ENCODE measurements at regions not wholly inside any gene's neighbourhood (a gene's known extent, or its start where the extent isn't known, plus 50 kb on each side); places are given as distances from the start of the nearest gene placed in this dataset.

- no peak overlapping the region for H3K4me3 ChIP-seq (ENCODE audit: low read length)
- no CpG with 5 or more reads among the region's 3 CpGs for WGBS (ENCODE audit: insufficient coverage, low lambda C conversion rate)
These were observed 241.2 kb upstream of the SKOR2 start for GRCh38 chr18:47492691-47493090.

GRCh38 chr18:47490882-47491281 lies 239.4 kb upstream of the SKOR2 start:
- Histone ChIP-seq H3K4me1 (ENCODE audit: control insufficient read depth, insufficient read depth, low read length) (no peaks in the 10 kb centered on the region), H3K27me3 (ENCODE audit: control insufficient read depth, insufficient read depth, low read length) (no peaks in the 10 kb centered on the region), H3K9me3 (ENCODE audit: control insufficient read depth, low read depth, low read length) (no peaks in the 10 kb centered on the region), H3K27ac (ENCODE audit: low read length) (no peak overlapping the region), H3K36me3 (ENCODE audit: control insufficient read depth, insufficient read depth, low read length) (no peaks in the 10 kb centered on the region), H3K4me3 (ENCODE audit: low read length) (no peak overlapping the region)
- DNase-seq = no peak
- no CpG with 5 or more reads among the region's 5 CpGs for WGBS (ENCODE audit: insufficient coverage, low lambda C conversion rate)

More at GRCh38 chr18:47492691-47493090, 241.2 kb upstream of the SKOR2 start:
- Histone ChIP-seq H3K4me1 (ENCODE audit: control insufficient read depth, insufficient read depth, low read length) (no peaks in the 10 kb centered on the region), H3K27me3 (ENCODE audit: control insufficient read depth, insufficient read depth, low read length) (no peaks in the 10 kb centered on the region), H3K9me3 (ENCODE audit: control insufficient read depth, low read depth, low read length) (no peaks in the 10 kb centered on the region), H3K27ac (ENCODE audit: low read length) (no peak overlapping the region), H3K36me3 (ENCODE audit: control insufficient read depth, insufficient read depth, low read length) (no peaks in the 10 kb centered on the region)
- DNase-seq = no peak

DNA sequence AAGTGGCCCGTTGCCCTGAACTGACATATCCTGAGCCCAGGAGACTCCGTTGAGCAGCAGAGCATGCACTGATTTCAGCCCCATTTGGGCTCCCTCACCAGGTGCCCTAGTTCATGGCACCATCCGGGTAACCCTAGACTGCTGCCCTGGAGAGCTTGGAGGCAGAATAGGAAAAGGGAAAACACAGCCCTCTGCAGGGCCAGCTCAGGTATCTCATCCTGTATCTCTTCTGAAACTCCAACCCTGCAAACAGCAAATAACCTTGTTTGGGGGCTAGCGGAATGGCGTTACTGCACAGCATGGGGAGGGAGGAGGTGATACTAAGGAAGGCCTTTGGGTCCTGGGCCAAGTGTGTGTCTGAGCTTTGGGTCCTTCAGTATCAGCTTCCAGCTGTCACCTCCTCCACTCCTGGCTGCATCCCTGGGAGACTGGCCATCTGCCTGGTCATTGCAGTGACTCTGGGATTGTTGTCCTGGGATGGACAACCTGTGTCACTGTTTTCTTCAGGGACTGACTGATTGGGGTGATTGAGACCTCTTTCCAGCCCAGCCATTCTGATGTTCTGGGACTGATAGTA lies 233.8 kb upstream of the SKOR2 start:
- Histone ChIP-seq H3K36me3 (ENCODE audit: control insufficient read depth, insufficient read depth, low read length) (no peaks in the 10 kb centered on the region), H3K4me3 (ENCODE audit: low read length) (no peak overlapping the region), H3K4me1 (ENCODE audit: control insufficient read depth, insufficient read depth, low read length) (no peaks in the 10 kb centered on the region), H3K27me3 (ENCODE audit: control insufficient read depth, insufficient read depth, low read length) (peaks cover 5% of the 10 kb centered on the region), H3K27ac (ENCODE audit: low read length) (no peak overlapping the region), H3K9me3 (ENCODE audit: control insufficient read depth, low read depth, low read length) (no peaks in the 10 kb centered on the region)
- DNase-seq = no peak
- no CpG with 5 or more reads among the region's 5 CpGs for WGBS (ENCODE audit: insufficient coverage, low lambda C conversion rate)

GRCh38 chr18:47484068-47484467 lies 232.6 kb upstream of the SKOR2 start:
- H3K4me1 ChIP-seq (ENCODE audit: control insufficient read depth, insufficient read depth, low read length) = no peaks in the 10 kb centered on the region
- no peak for DNase-seq
- H3K9me3 ChIP-seq (ENCODE audit: control insufficient read depth, low read depth, low read length) = no peaks in the 10 kb centered on the region
- H3K36me3 ChIP-seq (ENCODE audit: control insufficient read depth, insufficient read depth, low read length) = no peaks in the 10 kb centered on the region
- peaks cover 5% of the 10 kb centered on the region for H3K27me3 ChIP-seq (ENCODE audit: control insufficient read depth, insufficient read depth, low read length)
- H3K27ac ChIP-seq (ENCODE audit: low read length) = no peak overlapping the region
- no peak overlapping the region for H3K4me3 ChIP-seq (ENCODE audit: low read length)
- WGBS (ENCODE audit: insufficient coverage, low lambda C conversion rate) = 100% methylated on average over 1 of the region's 2 CpGs

GRCh38 chr18:47480166-47480565 lies 228.7 kb upstream of the SKOR2 start:
- WGBS (ENCODE audit: insufficient coverage, low lambda C conversion rate) = no CpG with 5 or more reads among the region's 4 CpGs
- H3K27me3 ChIP-seq (ENCODE audit: control insufficient read depth, insufficient read depth, low read length) = peaks cover 7% of the 10 kb centered on the region
- no peaks in the 10 kb centered on the region for H3K4me1 ChIP-seq (ENCODE audit: control insufficient read depth, insufficient read depth, low read length)
- H3K4me3 ChIP-seq (ENCODE audit: low read length) = no peak overlapping the region
- H3K27ac ChIP-seq (ENCODE audit: low read length) = no peak overlapping the region
- H3K9me3 ChIP-seq (ENCODE audit: control insufficient read depth, low read depth, low read length) = no peaks in the 10 kb centered on the region
- no peaks in the 10 kb centered on the region for H3K36me3 ChIP-seq (ENCODE audit: control insufficient read depth, insufficient read depth, low read length)
- DNase-seq = no peak

DNA sequence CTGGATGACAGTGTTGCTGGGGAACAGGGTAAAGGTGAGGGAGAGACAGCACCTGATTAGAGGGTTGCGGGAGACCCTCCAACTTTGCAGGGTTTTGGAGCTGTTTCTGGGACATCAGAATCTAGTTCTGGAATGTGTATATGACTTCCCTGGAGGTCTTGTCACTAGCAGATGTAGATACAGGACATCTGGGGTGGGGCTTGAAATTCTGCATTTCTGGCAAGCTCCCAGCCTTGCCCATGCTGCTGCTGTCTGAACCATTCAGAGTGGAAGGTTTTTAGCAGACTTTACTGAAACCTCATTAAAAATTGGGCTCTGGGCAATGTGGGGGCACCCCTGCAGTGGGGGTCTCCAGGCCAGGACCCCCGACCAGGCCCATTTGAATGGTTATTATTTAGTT lies 220.3 kb upstream of the SKOR2 start:
- no peaks in the 10 kb centered on the region for H3K9me3 ChIP-seq (ENCODE audit: control insufficient read depth, low read depth, low read length)
- peaks cover 5% of the 10 kb centered on the region for H3K27me3 ChIP-seq (ENCODE audit: control insufficient read depth, insufficient read depth, low read length)
- no peak overlapping the region for H3K4me3 ChIP-seq (ENCODE audit: low read length)
- no peaks in the 10 kb centered on the region for H3K36me3 ChIP-seq (ENCODE audit: control insufficient read depth, insufficient read depth, low read length)
- no peak overlapping the region for H3K27ac ChIP-seq (ENCODE audit: low read length)
- no peaks in the 10 kb centered on the region for H3K4me1 ChIP-seq (ENCODE audit: control insufficient read depth, insufficient read depth, low read length)
- no peak for DNase-seq
- no CpG with 5 or more reads among the region's 2 CpGs for WGBS (ENCODE audit: insufficient coverage, low lambda C conversion rate)

- H3K9me3 ChIP-seq (ENCODE audit: control insufficient read depth, low read depth, low read length) = no peaks in the 10 kb centered on the region
- DNase-seq = no peak
- no peaks in the 10 kb centered on the region for H3K4me1 ChIP-seq (ENCODE audit: control insufficient read depth, insufficient read depth, low read length)
- H3K4me3 ChIP-seq (ENCODE audit: low read length) = no peak overlapping the region
- H3K27ac ChIP-seq (ENCODE audit: low read length) = no peak overlapping the region
- no peaks in the 10 kb centered on the region for H3K36me3 ChIP-seq (ENCODE audit: control insufficient read depth, insufficient read depth, low read length)
- H3K27me3 ChIP-seq (ENCODE audit: control insufficient read depth, insufficient read depth, low read length) = peaks cover 5% of the 10 kb centered on the region
- no CpG with 5 or more reads among the region's 2 CpGs for WGBS (ENCODE audit: insufficient coverage, low lambda C conversion rate)
These were observed 219.5 kb upstream of the SKOR2 start for GRCh38 chr18:47470941-47471340.

- no peak for DNase-seq
- Histone ChIP-seq H3K36me3 (ENCODE audit: control insufficient read depth, insufficient read depth, low read length) (no peaks in the 10 kb centered on the region), H3K4me3 (ENCODE audit: low read length) (no peak overlapping the region), H3K27ac (ENCODE audit: low read length) (no peak overlapping the region), H3K9me3 (ENCODE audit: control insufficient read depth, low read depth, low read length) (no peaks in the 10 kb centered on the region), H3K27me3 (ENCODE audit: control insufficient read depth, insufficient read depth, low read length) (peaks cover 5% of the 10 kb centered on the region), H3K4me1 (ENCODE audit: control insufficient read depth, insufficient read depth, low read length) (no peaks in the 10 kb centered on the region)
- WGBS (ENCODE audit: insufficient coverage, low lambda C conversion rate) = no CpG with 5 or more reads among the region's 2 CpGs
These were observed 218.1 kb upstream of the SKOR2 start for GRCh38 chr18:47469576-47469975.

DNA sequence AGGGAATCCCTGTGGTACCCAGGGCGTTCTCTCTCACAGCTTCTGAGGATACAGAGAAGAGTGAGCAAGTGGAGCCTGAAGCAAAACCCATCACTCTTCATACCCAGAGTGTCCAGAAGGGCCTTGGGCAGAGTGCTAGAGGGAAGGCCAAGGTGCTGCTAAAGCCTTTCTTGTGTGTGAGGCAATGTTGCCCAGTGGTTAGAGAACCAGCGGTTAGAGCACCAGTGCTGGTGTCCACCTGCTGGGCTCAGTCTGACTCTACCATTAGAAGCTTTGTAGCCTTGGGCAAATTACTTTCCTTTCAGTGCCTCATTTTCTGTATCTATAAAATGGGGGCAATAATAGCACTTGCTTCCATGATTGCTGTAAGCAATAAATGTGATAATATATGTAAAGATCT lies 210.5 kb upstream of the SKOR2 start:
- H3K4me1 ChIP-seq (ENCODE audit: control insufficient read depth, insufficient read depth, low read length) = peaks cover 7% of the 10 kb centered on the region
- WGBS (ENCODE audit: insufficient coverage, low lambda C conversion rate) = no CpG with 5 or more reads among the region's 2 CpGs
- H3K4me3 ChIP-seq (ENCODE audit: low read length) = no peak overlapping the region
- DNase-seq = no peak
- no peaks in the 10 kb centered on the region for H3K27me3 ChIP-seq (ENCODE audit: control insufficient read depth, insufficient read depth, low read length)
- H3K36me3 ChIP-seq (ENCODE audit: control insufficient read depth, insufficient read depth, low read length) = no peaks in the 10 kb centered on the region
- H3K27ac ChIP-seq (ENCODE audit: low read length) = no peak overlapping the region
- no peaks in the 10 kb centered on the region for H3K9me3 ChIP-seq (ENCODE audit: control insufficient read depth, low read depth, low read length)

- no peak overlapping the region for H3K4me3 ChIP-seq (ENCODE audit: low read length)
- H3K36me3 ChIP-seq (ENCODE audit: control insufficient read depth, insufficient read depth, low read length) = no peaks in the 10 kb centered on the region
- no peak overlapping the region for H3K27ac ChIP-seq (ENCODE audit: low read length)
- 100% methylated on average over 1 of the region's 6 CpGs for WGBS (ENCODE audit: insufficient coverage, low lambda C conversion rate)
- no peak for DNase-seq
- H3K4me1 ChIP-seq (ENCODE audit: control insufficient read depth, insufficient read depth, low read length) = peaks cover 10% of the 10 kb centered on the region
- H3K9me3 ChIP-seq (ENCODE audit: control insufficient read depth, low read depth, low read length) = no peaks in the 10 kb centered on the region
- no peaks in the 10 kb centered on the region for H3K27me3 ChIP-seq (ENCODE audit: control insufficient read depth, insufficient read depth, low read length)
These were observed 210.0 kb upstream of the SKOR2 start for GRCh38 chr18:47461406-47461948.

DNA sequence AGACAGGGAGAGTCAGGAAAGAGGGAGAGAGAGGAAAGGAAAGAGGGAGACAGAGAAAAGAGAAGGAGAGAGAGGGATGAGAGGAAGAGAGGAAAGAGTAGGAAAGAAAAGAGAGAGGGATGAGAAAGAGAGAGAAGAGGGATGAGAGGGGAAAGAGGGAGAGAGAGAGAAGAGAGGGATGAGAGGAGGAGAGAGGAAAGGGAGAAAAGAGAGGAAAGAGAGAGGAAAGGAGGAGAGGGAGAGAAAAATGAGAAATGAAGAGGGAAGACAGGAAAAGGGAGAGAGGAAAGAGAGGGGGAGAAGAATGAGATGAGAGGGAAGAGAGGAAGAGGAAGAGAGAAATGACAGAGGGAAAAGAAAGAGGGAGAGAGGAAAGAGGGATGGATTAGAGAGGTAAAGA lies 207.0 kb upstream of the SKOR2 start:
- Histone ChIP-seq H3K9me3 (ENCODE audit: control insufficient read depth, low read depth, low read length) (no peaks in the 10 kb centered on the region), H3K4me1 (ENCODE audit: control insufficient read depth, insufficient read depth, low read length) (peaks cover 21% of the 10 kb centered on the region), H3K36me3 (ENCODE audit: control insufficient read depth, insufficient read depth, low read length) (no peaks in the 10 kb centered on the region), H3K27ac (ENCODE audit: low read length) (no peak overlapping the region), H3K4me3 (ENCODE audit: low read length) (no peak overlapping the region), H3K27me3 (ENCODE audit: control insufficient read depth, insufficient read depth, low read length) (no peaks in the 10 kb centered on the region)
- no peak for DNase-seq

All from large intestine (tissue), 3 donors.